Nephron progenitor cell (in vitro differentiated cells): ENCODE measurements at regions not wholly inside any gene's neighbourhood (a gene's known extent, or its start where the extent isn't known, plus 50 kb on each side); places are given as distances from the start of the nearest gene placed in this dataset.

Experiments used
- DNase-seq: peaks from one replicate; pipeline ENCODE4 v3.0.0; 2021
- H3K27ac Mint-ChIP-seq: 2 replicates; pipeline ENCODE4 v1.8.0; 2021; ENCODE audit warnings: mild to moderate bottlenecking, moderate library complexity, mixed read lengths
- H3K27me3 Mint-ChIP-seq: 2 replicates; pipeline ENCODE4 v1.8.0; 2021; ENCODE audit warnings: mild to moderate bottlenecking, low read depth, mixed read lengths; ENCODE audit not compliant: poor library complexity
- H3K36me3 Mint-ChIP-seq: 2 replicates; pipeline ENCODE4 v1.8.0; 2021; ENCODE audit warnings: low read depth, mixed read lengths
- H3K4me1 Mint-ChIP-seq: 2 replicates; pipeline ENCODE4 v1.8.0; 2021; ENCODE audit warnings: mixed read lengths
- H3K4me3 Mint-ChIP-seq: 2 replicates; pipeline ENCODE4 v1.8.0; 2021; ENCODE audit warnings: mild to moderate bottlenecking, moderate library complexity, mixed read lengths
- H3K9me3 Mint-ChIP-seq: 2 replicates; pipeline ENCODE4 v1.8.0; 2021; ENCODE audit warnings: mild to moderate bottlenecking, moderate library complexity, mixed read lengths
- CTCF ChIP-seq: fragments of 200-600 bp; sonication (generic); IDR thresholded peaks from 2 replicates; pipeline ENCODE4 v1.5.0; 2021; ENCODE audit warnings: antibody characterized with exemption

GRCh38 chr3:112765531-112765930, 81.1 kb downstream of the CD200R1L start:
- H3K27me3 Mint-ChIP-seq, result no peaks in the 10 kb centered on the region
- no peaks in the 10 kb centered on the region for H3K9me3 Mint-ChIP-seq
- H3K27ac Mint-ChIP-seq, result no peak overlapping the region
- H3K36me3 Mint-ChIP-seq, result no peaks in the 10 kb centered on the region
- TF ChIP-seq CTCF, result no peak
- no peak overlapping the region for H3K4me3 Mint-ChIP-seq
- no peak for DNase-seq
- H3K4me1 Mint-ChIP-seq, result no peaks in the 10 kb centered on the region

GRCh38 chr3:112763258-112763657, 83.4 kb downstream of the CD200R1L start:
- Mint-ChIP-seq H3K9me3 (no peaks in the 10 kb centered on the region), H3K27ac (no peak overlapping the region), H3K4me3 (no peak overlapping the region), H3K27me3 (no peaks in the 10 kb centered on the region), H3K4me1 (no peaks in the 10 kb centered on the region), H3K36me3 (no peaks in the 10 kb centered on the region)
- no peak for TF ChIP-seq CTCF
- DNase-seq, result no peak

DNA sequence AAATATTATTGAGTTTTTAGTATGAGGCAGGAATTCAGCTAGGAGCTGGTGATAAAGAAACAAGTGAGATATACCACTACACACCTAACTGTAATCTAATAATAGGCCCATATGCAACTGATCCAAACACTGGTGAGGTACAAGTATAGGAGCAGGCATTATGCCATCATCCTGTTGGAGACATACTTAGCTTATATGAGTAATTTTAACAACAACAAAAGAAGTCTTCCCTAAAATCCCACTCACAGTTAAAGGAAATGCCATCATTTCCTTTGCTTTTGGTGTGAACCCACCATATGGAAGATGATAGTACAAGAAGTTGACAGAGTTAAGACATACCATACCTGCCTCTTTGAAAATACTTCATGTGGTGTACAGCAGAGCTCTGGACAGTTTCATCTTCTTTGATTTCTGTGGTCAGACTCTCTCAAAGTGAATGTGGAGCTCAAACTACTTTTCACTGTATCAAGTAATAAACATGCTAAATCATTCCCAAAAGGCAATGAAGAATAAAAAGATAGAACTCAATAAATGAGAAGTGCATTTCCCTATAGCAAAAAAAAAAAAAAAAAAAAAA, 85.5 kb downstream of the CD200R1L start:
- no peaks in the 10 kb centered on the region for H3K4me1 Mint-ChIP-seq
- peaks cover 7% of the 10 kb centered on the region for H3K9me3 Mint-ChIP-seq
- no peak overlapping the region for H3K4me3 Mint-ChIP-seq
- no peak for DNase-seq
- TF ChIP-seq CTCF, result no peak
- no peaks in the 10 kb centered on the region for H3K27me3 Mint-ChIP-seq
- no peaks in the 10 kb centered on the region for H3K36me3 Mint-ChIP-seq
- no peak overlapping the region for H3K27ac Mint-ChIP-seq

GRCh38 chr3:112759681-112760080, 87.0 kb downstream of the CD200R1L start:
- no peak overlapping the region for H3K4me3 Mint-ChIP-seq
- H3K27ac Mint-ChIP-seq, result no peak overlapping the region
- H3K4me1 Mint-ChIP-seq, result no peaks in the 10 kb centered on the region
- H3K9me3 Mint-ChIP-seq, result peaks cover 13% of the 10 kb centered on the region
- no peaks in the 10 kb centered on the region for H3K36me3 Mint-ChIP-seq
- DNase-seq, result no peak
- H3K27me3 Mint-ChIP-seq, result no peaks in the 10 kb centered on the region
- TF ChIP-seq CTCF, result no peak

DNA sequence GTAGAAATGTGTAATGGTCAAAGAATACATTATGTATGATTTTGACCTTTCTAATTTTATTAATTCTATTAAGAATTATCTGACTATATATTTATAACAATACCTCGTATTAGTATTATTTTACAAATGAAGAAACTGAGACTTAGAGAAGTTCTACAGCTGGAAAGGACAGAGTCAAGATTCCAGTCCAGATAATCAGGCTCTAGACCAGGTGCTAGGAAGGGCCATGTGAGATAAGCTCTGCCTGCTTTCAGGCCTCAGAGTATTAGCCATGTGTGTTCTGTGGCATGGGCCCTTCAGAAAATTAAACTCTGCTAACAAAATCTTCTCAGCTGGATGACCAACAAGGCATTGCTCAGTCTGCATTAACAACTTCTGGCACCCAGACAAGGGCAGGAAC, 87.5 kb downstream of the CD200R1L start:
- DNase-seq, result no peak
- no peaks in the 10 kb centered on the region for H3K4me1 Mint-ChIP-seq
- H3K9me3 Mint-ChIP-seq, result peaks cover 13% of the 10 kb centered on the region
- H3K27ac Mint-ChIP-seq, result no peak overlapping the region
- TF ChIP-seq CTCF, result no peak
- no peaks in the 10 kb centered on the region for H3K27me3 Mint-ChIP-seq
- H3K36me3 Mint-ChIP-seq, result no peaks in the 10 kb centered on the region
- no peak overlapping the region for H3K4me3 Mint-ChIP-seq

GRCh38 chr3:112757197-112757596, 89.5 kb downstream of the CD200R1L start:
- Mint-ChIP-seq H3K9me3 (peaks cover 24% of the 10 kb centered on the region), H3K4me3 (no peak overlapping the region), H3K36me3 (no peaks in the 10 kb centered on the region), H3K4me1 (peaks cover under 1% of the 10 kb centered on the region), H3K27ac (no peak overlapping the region), H3K27me3 (no peaks in the 10 kb centered on the region)
- TF ChIP-seq CTCF, result no peak
- DNase-seq, result no peak
